Retinal pigment epithelial cell (primary cell): ENCODE measurements at regions not wholly inside any gene's neighbourhood (a gene's known extent, or its start where the extent isn't known, plus 50 kb on each side); places are given as distances from the start of the nearest gene placed in this dataset.
"Not testable (repeated sequence)": the region's sequence is repeated elsewhere in the genome, so short reads cannot be mapped to it uniquely, and the experiment has no call there.

Source experiments
- DNase-seq: peaks from one replicate; pipeline ENCODE4 v3.0.0-alpha.2; 2010; ENCODE audit warnings: low read depth
- H3K4me3 ChIP-seq: 2 replicates; pipeline ENCODE4 v1.5.1; 2011; ENCODE audit warnings: mild to moderate bottlenecking, low read length, control low read depth, moderate library complexity
- TF ChIP-seq, protein P1 (sequence below): conservative IDR thresholded peaks from 2 replicates; pipeline ENCODE4 v1.5.1; 2011; ENCODE audit warnings: low read depth, low read length, control low read depth, inconsistent platforms

DNA sequence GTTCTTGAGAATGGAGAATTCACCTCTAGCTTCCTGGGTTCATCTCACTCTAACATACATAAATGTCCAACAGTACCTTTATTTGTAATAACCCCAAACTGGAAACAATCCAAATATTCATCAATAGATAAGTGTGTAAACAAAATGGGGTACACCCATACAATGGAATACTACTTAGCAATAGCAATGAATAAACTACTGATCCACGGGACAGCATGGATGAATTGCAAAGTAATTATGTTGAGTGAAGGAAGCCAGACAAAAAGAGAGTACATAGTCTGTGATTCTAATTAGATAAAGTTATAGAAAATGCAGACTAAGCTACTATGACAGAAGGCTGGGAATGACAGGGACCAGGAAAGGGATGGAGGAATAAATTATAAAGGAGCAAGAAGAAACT is 391.3 kb downstream of the CCSER2 start:
- no peak overlapping the region for H3K4me3 ChIP-seq
- DNase-seq = no peak
- TF ChIP-seq, protein P1, sequence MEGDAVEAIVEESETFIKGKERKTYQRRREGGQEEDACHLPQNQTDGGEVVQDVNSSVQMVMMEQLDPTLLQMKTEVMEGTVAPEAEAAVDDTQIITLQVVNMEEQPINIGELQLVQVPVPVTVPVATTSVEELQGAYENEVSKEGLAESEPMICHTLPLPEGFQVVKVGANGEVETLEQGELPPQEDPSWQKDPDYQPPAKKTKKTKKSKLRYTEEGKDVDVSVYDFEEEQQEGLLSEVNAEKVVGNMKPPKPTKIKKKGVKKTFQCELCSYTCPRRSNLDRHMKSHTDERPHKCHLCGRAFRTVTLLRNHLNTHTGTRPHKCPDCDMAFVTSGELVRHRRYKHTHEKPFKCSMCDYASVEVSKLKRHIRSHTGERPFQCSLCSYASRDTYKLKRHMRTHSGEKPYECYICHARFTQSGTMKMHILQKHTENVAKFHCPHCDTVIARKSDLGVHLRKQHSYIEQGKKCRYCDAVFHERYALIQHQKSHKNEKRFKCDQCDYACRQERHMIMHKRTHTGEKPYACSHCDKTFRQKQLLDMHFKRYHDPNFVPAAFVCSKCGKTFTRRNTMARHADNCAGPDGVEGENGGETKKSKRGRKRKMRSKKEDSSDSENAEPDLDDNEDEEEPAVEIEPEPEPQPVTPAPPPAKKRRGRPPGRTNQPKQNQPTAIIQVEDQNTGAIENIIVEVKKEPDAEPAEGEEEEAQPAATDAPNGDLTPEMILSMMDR = no peak

DNA sequence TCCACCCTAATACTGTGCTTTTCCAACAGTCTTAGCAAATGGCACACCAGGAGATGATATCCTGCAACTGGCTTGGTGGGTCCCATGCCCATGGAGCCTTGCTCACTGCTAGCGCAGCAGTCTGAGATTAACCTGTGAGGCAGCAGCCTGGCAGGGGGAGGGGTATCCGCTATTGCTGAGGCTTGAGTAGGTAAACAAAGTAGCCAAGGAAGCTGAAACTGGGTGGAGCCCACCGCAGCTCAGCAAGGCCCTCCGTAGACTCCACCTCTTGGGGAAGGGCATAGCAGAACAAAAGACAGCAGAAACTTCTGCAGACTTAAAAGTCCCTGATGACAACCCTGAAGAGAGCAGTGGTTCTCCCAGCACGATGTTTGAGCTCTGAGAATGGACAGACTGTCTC is 399.0 kb downstream of the CCSER2 start:
- no peak overlapping the region for H3K4me3 ChIP-seq
- TF ChIP-seq, protein P1 = no peak
- no peak for DNase-seq

DNA sequence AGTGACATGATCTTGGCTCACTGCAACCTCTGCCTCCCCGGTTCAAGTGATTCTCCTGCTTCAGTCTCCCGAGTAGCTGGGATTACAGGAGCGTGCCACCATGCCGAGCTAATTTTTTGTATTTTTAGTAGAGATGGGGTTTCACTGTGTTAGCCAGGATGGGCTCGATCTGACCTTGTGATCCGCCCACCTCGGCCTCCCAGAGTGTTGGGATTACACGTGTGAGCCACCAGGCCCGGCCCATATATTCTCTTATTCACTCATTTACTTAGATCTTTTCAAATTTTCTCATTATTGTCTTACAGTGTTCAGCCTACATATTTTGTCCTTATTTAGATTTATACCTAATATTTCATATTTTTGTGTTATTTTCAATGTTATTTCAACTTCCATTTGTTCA is 410.7 kb downstream of the CCSER2 start:
- H3K4me3 ChIP-seq, DNase-seq: not testable (repeated sequence)

DNA sequence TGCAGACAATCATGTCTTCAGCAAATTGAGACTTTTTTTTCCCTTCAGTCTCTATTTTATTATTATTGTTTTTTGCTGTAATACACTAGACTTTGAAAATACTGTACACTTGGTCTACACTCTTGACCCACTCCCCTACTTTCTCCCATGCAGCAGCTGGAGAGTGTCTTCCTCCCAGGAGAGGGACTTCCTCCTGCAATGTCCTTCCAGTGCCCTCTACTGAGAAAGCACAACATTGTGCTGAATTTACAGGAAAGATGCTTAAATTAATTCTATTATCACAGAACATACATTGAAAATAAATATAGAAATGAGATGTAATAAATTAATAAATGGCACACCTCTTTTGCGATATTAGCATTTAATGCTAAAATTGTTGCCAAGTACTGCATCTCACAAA is 411.3 kb downstream of the CCSER2 start:
- DNase-seq = no peak
- no peak overlapping the region for H3K4me3 ChIP-seq
- TF ChIP-seq, protein P1 = no peak

DNA sequence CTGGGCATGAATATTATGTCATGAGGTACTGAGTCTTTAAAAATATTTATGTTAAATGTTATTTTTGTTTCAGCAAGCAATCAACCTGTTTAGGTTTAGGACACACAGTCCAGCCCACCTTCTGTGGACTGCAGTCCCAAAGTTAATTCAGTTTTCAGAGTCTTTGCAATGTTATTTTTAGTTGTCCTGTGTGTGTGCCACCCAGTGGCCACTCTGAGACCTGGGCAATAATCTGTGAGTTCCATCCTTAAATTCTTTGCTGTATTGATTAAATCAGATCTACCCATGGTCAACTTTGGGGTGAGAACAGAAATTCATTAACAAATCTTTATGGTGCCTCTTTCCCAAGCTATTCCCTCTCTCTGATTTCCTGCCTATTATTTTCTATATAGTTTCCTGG is 415.1 kb downstream of the CCSER2 start:
- TF ChIP-seq, protein P1 = peak; percentile 24
- no peak overlapping the region for H3K4me3 ChIP-seq
- DNase-seq = no peak

DNA sequence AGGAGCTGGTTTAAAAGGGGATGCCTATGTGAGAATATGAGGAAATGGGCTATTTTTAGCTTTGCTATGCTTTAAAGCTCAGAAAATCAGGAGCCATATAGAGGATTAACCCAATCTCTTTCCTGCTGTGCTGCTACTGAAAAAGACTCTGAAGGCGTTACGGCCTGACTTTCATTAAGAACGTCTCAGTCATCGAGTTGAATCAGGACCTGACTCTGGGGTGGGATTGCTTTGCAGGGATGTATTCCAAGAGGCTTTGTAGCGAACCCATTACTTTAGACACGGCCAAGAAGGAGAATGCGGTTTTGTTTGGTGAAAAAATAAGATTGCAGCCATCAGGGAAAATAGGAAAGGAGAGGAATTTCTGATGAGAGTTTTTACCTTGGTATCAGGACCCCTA is 426.9 kb downstream of the CCSER2 start:
- TF ChIP-seq, protein P1 = no peak
- no peak for DNase-seq
- H3K4me3 ChIP-seq = no peak overlapping the region

DNA sequence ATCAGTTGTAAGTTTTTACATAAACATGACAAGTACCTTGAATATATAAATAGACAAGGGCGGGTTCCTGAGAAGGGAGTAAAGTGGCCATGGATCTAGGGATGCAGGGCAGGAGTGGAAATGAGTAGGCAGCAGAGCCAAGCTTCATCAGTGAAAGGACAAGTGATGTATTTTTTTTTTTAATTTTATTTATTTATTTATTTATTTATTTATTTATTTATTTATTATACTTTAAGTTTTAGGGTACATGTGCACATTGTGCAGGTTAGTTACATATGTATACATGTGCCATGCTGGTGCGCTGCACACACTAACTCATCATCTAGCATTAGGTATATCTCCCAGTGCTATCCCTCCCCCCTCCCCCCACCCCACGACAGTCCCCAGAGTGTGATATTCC is 428.3 kb downstream of the CCSER2 start:
- DNase-seq, H3K4me3 ChIP-seq: not testable (repeated sequence)

DNA sequence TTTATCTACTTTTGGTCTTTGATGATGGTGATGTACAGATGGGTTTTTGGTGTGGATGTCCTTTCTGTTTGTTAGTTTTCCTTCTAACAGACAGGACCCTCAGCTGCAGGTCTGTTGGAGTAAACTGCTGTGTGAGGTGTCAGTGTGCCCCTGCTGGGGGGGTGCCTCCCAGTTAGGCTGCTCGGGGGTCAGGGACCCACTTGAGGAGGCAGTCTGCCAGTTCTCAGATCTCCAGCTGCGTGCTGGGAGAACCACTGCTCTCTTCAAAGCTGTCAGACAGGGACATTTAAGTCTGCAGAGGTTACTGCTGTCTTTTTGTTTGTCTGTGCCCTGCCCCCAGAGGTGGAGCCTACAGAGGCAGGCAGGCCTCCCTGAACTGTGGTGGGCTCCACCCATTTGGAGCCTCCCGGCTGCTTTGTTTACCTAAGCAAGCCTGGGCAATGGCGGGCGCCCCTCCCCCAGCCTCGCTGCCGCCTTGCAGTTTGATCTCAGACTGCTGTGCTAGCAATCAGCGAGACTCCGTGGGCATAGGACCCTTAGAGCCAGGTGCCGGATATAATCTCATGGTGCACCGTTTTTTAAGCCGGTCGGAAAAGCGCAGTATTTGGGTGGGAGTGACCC is 433.7 kb downstream of the CCSER2 start:
- DNase-seq, H3K4me3 ChIP-seq: not testable (repeated sequence)

DNA sequence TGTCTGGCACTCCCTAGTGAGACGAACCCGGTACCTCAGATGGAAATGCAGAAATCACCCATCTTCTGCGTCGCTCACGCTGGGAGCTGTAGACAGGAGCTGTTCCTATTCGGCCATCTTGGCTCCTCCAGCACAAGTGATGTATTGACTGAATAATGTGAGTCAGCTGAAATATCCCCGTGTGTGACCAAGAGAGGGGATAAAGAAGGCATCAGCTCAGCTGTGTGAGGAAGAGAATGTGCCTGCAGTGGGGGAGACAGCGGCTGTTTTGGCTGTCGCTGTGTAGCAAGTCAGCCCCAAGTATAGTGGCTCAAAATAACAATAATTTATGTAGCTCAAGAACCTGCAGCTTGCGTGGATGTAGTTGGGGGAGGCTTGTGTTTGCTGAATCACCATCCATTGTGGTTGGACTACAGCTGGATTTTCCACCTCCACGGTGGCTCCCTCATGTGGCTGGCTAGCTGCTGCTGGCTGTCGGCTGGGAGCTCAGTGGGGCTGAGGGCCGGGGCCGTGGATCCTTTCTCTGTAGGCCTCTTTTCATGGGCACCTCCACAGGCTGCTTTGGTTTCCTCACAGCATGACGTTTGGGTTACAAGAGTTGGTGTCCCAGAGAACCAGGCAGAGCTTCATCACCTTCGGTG is 434.5 kb downstream of the CCSER2 start:
- DNase-seq = no peak
- H3K4me3 ChIP-seq = no peak overlapping the region
- TF ChIP-seq, protein P1 = no peak
